Left renal pelvis (tissue), 4 donors: ENCODE measurements at regions not wholly inside any gene's neighbourhood (a gene's known extent, or its start where the extent isn't known, plus 50 kb on each side); places are given as distances from the start of the nearest gene placed in this dataset.

ENCODE experiments used
- DNase-seq, 4 donors: peaks; one replicate each; pipeline ENCODE4 v3.0.0-alpha.2; 2013; ENCODE audit warnings: low read depth in 4 of 4, low spot score in 3 of 4

DNA sequence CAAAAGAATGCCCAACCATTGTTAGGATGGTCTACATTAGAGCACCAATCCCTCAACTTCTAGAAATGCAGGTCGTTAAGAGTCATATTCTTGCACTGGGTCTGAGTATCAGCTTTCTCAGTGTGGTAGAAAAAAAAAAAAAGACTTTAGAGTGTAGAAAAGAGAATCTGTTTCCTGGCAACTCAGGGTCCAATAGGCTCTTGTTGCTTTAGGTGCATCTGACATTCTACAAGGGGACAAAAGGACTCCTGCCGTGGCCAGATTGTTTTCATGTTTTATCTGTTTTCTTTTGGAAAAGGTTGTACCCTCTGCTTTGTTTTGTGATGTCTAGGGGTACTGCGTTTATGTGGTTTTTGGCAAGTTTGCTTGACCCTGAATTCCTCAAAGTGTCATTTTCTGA is 105.4 kb upstream of the KCNK2 start:
- DNase-seq, result no peak

DNA sequence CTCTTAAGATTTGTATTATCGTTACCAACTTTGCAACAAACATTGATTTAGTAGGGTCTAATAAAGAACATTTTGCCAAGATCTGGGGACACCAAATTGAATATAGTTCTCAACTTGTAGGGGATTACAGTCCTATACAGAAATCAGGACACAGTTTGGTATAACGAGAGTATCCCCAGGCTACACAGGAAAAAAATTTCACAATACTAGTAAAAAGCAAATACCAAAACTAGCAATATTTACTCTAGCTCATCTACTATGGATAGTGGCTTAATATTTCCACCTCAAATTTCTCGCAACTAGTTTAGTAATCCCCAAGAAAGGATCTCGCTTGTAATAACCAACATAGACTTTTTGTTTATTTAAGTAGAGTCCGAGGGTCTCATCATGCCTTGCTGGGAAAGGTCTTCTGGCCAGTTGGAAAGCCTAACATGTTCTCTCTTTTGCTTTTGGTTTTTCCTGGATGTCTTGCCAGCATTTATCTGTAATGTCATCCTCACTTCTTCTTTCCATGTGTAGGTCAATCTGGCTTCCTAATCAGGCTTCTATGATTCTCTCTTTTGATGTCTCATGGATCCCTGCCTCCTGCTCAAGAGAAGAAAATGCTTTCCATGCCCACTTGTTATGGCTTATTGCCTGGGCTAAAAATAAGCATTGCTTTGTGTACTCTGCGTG is 104.7 kb upstream of the KCNK2 start:
- no peak for DNase-seq

DNA sequence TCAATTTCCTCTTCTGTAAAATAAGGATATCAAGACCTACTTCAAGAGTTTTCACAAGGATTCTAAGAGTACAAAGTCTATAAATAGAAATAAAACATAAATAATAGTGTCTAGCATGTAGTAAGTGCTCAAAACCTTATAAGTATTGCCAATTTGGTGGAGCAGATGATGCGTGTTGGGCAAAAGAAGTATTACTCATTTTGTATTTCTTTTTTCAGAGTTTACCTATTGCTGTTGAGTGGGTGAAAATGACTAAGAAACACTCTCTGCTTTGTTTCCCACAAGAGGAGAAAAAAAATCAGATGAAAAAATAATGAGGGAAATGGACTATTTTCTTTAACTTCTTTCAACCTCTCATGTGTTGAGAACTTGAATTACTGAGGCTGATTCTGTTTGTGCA is 103.3 kb upstream of the KCNK2 start:
- DNase-seq, result no peak

DNA sequence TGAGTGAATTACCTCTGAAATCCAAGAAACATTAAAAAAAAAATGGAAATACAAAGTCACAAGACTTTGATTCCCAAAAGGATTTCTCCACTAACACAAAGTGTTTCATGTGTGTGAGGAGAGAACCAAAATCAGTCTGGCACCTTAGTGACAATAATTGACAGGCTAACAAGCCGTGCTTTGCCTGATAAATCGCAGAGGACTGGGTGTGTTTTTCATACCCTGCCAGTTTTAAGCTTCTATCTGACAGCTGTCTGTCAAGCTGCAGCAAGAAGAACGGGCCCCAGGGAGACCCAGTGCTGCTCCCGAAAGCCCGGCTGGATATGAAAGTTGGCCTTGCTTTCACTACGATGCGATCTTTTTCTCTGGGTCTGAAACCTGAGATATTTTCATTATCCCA is 101.6 kb upstream of the KCNK2 start:
- DNase-seq, result no peak

DNA sequence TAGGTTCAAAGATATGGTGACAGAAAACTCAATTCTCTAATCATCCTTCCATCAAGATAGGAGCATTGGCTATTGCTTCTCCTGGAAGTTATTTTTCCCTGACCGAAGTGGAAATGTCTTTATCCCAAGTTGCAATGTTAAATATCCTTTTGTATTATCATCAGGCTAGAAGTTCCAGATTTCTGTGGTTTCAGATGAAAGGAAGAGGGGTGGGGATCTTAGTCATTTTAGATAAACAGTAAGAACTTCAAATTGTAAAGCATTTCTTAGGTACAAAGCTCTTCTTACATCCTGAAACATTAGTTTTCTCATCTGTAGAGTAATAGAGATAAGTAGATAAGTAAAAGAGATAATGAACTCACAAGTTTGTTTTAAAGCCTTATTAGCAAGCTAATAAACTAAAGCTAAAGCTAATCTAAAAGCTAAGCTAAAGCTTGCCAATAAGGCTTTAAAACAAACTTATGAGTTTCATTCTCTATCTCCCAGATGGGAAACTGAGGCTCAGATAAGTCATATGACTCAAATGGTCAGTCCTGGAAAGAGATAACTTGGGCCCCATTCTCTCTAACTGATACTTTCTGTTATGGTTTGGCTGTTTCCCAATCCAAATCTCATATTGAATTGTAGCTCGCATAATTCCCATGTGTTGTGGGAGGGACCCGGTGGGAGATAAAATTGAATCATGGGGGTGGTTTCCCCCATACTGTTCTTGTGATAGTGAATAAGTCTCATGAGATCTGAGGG is 99.2 kb upstream of the KCNK2 start:
- no peak for DNase-seq

DNA sequence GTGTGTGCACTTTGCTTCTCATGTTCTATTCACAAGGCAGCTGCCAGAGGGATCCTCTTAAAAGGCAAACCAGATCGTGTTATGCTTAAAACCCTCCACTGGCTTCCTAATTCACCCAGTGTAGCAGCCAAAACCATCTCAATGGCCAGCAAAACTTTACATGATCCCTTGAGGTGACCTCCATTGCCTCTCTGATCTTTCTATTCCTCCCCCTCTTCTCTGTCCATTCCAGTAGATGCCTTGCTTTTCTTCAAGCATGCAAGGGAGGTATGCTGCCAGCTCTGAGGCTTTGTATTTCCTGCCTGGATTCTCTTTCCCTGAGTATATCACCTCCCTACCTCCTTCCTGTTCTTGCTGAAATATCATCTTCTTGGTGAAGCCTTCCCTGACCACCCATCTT is 93.2 kb upstream of the KCNK2 start:
- peak in 1 of 4 donors; percentile 15 for DNase-seq

DNA sequence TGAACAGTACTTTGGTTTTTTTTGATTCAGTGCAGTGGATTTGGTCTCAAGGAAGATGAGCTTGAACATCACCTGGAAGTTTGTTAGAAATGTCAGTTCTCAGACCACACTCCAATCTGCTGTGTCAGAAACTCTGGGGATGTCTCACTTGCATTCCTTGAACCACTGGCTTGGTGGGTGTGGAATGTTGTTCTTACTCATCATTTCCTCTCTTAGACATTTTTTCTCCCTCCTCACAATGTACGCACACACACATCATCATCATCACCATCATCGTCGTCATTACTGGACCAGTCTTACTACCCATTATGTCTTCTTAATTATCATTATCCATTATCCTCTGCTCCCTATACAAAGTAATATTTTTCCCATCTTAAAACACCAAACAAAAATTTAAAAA is 91.9 kb upstream of the KCNK2 start:
- no peak for DNase-seq

DNA sequence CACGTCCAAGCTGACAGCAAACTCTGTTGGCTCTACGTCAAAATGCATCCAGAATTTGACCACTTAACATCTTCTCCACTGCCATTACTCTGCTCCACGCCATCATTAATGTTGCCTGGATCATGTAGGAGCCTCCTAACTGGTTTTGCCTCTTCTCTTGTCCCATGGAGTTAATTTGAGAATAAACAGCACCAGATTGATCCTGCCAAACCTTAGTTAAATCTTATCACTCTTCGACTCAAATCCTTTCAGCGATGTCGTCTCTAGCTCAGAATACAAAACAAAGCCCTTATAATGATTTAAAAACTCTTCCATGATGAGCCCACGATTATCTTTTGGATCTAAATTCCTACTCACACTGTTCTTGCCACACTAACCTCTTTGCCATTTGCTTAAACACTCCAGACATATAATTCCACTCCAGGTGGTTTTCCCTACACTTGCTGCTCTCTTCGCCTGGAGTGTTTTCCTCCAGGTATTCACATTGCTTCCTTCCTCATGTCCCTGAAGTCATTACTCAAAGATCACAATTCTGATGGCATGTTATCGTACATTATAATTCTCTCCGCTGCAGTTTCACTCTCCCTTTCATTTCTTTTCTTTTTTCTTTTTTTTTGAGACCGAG is 90.7 kb upstream of the KCNK2 start:
- DNase-seq, result no peak

DNA sequence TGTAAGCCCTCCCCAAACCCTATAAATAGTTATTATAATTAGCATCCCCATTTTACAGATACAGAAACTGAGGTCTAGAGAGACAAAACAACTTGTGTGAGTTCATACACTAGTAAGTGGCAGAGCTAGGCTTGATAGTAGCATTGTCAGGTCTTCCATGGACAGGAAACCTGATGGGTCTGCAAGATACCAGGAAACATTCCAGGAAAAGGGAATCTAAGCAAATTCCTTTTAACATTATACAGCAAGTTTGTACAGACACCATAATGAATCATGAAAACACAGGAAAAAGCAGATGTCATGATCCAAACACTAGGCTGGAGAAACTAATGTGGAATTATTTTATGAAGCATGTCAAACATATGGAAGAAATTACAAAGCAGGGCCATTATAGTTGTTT is 89.1 kb upstream of the KCNK2 start:
- DNase-seq, result no peak

DNA sequence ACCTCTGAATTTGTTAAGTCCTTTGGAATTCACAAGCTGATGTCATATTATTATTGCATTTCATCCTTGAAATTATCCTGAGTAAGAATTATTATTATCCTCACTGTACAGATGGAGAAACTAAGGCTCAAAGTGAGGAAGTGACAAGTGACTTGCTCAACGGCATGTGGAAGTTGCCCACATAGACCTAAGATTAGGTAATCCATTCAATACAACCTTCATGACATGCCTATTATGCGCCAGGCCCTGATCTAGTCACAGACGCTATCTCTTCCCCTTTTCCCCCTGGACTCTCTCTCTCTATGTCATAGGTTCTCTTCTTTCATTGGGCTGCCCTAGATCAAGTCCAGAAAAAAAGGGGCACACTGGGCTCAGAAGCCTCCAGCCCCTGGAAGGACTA is 84.9 kb upstream of the KCNK2 start:
- no peak for DNase-seq

DNA sequence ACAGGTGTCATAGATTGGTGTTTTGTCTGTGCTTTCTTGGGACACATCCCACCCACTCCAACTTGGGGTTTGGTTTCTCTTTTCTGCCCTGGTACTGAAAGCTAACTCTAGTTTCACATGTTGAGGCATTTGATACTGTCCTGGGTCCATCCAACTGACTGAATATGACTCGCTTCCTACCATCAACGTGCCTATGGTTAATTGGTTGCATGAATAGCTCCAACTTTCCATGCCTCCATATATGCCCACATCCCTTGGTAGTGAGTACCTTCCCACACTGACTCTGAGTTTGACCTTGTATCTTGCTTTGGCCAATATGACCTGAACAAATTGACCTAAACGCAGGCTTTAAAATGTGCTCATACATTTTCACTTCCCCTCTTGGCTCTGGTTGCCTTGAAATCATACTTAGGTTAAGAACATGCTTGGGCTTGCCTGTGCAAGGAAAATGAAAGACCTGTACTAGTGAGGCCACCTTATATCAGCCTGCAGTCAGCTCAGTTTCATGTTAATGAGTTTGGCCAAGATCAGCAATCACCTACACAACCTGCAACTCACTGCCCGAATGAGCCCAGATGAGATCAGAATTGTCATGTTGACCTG is 81.0 kb upstream of the KCNK2 start:
- no peak for DNase-seq

DNA sequence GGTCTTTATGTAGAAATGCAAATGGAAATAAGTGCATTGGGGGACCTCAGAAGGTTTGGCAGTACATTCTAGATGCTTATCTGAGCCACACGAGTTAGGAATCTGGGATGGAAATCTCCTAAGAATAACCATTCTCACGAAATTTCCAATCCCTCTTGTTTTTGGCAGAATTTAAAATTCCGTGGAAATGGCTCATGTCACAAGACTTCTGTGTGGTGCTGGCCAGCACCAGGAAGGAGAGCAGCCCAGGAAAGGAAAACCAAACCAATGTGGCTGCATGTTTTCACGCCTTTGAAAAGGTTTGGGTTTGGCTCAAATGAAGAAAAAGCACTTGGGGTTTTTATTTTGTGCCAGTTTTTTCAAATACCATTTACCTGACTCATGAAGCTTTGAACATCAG is 80.1 kb upstream of the KCNK2 start:
- no peak for DNase-seq

DNA sequence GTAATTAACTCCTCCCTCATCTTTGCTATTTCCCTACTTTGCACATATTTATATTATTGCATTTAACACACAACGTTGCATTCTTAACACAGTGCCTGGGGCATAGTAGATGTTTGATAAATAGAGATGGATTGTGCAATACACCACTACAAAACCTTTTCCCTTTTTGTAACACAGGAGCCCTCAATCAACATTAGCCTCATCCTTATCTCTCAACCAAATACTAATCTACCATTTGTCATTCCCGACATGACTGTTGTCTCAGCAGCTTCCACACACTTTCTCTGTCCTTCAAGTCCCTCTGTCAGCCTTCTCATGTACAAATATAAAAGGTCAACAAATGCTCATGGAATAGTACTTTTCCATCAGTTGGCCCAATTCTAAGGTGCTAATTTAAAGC is 78.9 kb upstream of the KCNK2 start:
- no peak for DNase-seq

DNA sequence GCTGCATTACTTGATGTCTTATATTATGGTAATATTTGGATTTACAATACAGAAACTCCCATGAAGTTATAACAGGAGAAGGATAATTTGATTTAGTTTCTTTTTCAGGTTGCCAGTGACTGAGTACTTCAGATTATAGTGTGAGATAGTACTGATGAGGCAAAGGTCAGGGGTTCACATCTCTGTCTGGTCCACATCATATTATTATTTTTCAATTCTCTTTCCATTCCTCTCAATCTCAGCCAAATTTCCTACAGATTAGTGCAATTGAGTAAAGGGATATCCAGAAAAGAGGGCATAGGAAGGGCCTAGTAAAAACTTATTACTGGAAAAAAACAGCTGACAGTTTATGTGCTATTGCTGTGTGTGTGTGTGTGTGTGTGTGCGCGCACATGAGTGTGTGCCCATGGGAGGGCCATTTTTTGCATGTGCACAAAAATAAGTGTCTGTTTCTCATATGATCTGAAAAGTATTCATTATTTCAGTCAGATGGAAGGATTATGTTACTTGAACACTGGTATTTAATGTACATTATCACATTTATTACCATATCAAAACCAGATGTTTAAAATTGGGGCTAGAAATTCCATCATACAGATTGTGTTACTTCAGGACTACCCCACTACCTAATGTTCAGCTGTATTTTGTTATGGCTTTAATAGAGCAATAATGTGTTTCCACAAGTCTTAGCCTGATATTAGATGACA is 78.3 kb upstream of the KCNK2 start:
- no peak for DNase-seq

DNA sequence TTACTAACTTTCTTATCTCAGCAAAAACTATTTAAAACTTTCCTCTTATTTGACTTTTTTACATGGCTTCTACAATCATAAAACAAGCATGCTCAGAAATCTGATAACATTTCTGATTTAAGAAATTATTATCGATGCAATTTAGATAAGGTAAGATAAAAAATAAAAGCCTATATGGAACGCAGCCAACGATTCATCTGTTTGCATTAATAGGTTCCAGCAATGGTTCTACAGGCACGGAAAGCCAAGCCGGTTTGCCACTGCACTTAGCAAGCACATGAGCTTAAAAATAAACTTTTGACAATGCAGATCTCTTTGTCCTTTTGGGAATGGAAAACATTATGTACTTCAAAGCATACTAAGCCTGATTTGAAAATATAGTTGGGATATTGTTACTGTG is 77.5 kb upstream of the KCNK2 start:
- no peak for DNase-seq

DNA sequence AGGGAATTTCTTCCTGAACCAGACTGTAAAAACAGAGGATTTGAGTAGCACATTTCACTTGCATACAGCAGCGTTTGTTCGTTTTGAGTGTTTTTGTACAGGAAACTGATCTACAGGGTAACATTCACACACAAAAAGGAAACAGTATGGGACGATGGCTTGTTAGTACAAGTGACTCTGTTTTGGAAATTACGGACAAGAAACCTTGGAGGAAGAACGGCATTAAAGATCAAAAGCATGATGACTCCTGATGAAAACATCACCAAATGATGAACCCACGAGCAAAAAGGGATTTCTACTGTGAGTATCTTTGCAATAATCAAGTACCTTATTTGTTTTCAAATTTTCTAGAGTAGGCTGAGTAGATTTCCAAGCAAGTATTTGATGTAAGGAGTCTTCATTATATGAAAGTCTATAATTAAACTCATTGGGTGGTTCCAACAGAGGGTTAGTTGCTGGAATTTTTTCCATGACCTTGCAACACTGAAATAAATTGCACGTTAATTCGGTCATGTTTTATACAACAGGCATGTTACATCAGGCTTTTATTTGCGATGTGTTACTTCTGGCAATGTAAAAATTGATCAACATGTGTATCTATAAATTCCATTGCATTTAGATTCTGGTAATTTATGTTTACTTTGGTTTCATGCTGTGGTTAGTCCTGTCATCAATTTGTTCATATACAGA is 76.7 kb upstream of the KCNK2 start:
- no peak for DNase-seq

DNA sequence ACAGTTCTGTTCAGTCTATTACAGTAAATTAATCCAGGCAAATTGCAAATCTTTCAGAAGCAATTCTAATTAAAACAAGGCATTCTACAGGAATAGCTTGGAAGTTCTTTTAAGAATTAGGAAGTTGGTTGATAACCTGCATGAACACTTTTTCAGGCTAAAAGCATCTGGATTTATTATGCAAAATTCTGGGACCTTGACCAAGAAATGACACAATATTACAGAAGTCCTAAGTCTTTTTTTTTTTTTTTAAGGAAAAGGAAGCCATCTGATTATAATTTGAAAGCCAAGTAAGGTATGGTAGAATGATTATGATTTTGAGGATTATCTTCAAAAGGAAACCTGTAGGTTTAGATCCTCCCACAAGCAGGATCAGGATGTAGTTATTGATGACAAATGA is 74.7 kb upstream of the KCNK2 start:
- DNase-seq, result no peak

DNA sequence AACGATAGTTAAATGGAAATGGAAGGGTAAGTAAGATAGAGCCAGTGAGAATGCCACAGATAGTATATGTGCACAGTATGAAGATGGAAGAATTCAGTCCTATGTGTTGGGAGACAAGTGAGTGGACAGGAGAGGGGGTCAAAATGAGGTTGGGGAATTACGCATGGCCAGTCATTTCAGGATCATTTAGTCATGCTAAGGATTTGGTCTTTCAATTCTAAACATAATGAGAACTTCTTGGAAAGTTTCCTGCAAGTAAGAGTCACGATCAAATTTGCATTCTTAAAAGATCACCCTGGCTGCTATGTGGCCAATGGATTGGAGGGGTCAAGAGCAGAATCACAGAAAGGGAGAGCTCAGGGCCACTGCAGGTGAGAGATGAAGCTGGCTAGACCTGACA is 64.0 kb upstream of the KCNK2 start:
- DNase-seq, result no peak

DNA sequence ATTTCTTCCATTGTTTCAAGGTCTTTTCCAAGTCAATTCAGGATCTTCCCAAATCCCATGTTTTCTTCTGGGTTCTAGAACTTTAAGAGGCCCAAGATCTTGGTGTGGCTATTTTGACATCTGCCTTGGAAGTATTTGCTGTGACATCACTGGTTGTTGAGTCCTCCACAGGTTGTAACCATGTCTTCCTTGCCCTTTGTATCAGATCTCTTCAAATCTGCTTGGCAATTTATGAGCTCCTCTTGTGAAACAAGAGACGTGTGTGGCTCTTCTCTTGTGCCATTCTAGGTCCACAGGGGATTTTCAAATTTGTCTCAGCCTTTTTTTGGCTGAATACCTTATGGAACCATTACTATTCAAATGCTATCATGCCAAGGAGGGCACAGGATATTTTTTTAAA is 60.3 kb upstream of the KCNK2 start:
- DNase-seq, result no peak

DNA sequence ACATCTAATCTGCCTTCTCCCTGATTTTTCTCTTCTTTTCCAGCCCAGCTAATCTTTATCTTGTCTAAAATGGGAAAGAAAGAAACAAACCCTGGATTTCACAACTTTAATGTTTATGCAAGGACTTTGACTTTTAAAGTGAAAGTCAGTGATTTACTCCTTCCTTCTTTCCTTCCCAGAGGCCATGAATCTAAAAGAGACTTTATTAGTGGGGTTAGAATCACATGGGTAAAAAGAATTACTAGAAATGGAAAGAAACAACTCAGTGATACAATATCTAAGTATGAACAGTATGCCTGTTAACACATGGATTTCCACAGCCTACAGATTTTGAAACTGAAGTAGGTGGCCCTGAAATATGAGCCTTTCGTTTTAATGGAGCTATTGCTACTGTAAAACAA is 59.8 kb upstream of the KCNK2 start:
- peak in 3 of 4 donors; percentile 10 to 32 (median 12) for DNase-seq
